HCT116 (cell line): ENCODE measurements at regions not wholly inside any gene's neighbourhood (a gene's known extent, or its start where the extent isn't known, plus 50 kb on each side); places are given as distances from the start of the nearest gene placed in this dataset.

Source experiments
- ATAC-seq: fragments of 200-7000 bp; cut with Tn5 transposase; 2 replicates; pipeline ENCODE4 v1.9.1; 2020; ENCODE audit warnings: mild to moderate bottlenecking, moderate library complexity
- BruUV-seq: library from RNA; stranded (reverse); fragments of 400-500 nt; replicated peaks from 2 replicates; lab custom pipeline; 2021; lab: Mats Ljungman, UMichigan
- CTCF ChIA-PET: fragments of 300-600 bp; sonication (Branson Sonifier 250); formaldehyde crosslinking; loops from one replicate; lab custom pipeline; 2021; ENCODE audit warnings: antibody characterized with exemption; lab: Charles Lee
- POLR2A ChIA-PET: fragments of 300-600, 350-600 bp; sonication (Branson Sonifier 250); formaldehyde crosslinking; loops from one replicate; lab custom pipeline; 2021; ENCODE audit warnings: antibody characterized with exemption; lab: Charles Lee
- RAD21 ChIA-PET, 2 experiments: fragments of 300-600 bp; sonication (Branson Sonifier 250); formaldehyde crosslinking; loops; one replicate each; lab custom pipeline; 2023; ENCODE audit warnings: low total read pairs in 2 of 2; ENCODE audit not compliant: uncharacterized antibody in 2 of 2, unreplicated experiment in 2 of 2, low non-redundant PET in 1 of 2; lab: Charles Lee
- DNase-seq: peaks from one replicate; pipeline ENCODE4 v3.0.0-alpha.2; 2010; ENCODE audit warnings: low read depth, low spot score
- H2AFZ ChIP-seq: fragments of 200-600 bp; shearing (Covaris generic), sonication (generic); 2 replicates; pipeline ENCODE4 v1.6.1; 2017; ENCODE audit warnings: low read depth, mixed run types, mixed read lengths, antibody characterized with exemption, low read length; ENCODE audit not compliant: poor library complexity, severe bottlenecking
- H3K27ac ChIP-seq: 2 replicates; pipeline ENCODE4 v1.5.1; 2012; ENCODE audit warnings: low read depth, low read length
- H3K27me3 ChIP-seq: fragments of 200-600 bp; sonication (generic); 2 replicates; pipeline ENCODE4 v1.6.1; 2016; ENCODE audit warnings: mixed run types, low read length, mixed read lengths; ENCODE audit not compliant: insufficient read depth
- H3K36me3 ChIP-seq, 2 experiments: fragments of 200-500 bp in 1 of 2; fragments of 200-600 bp in 1 of 2; sonication (Bioruptor generic) in 1 of 2; sonication (generic) in 1 of 2; 2 replicates each; pipeline versions ENCODE4 v1.5.1 to v1.6.1; 2014 to 2016; ENCODE audit warnings: low read length in 2 of 2, inconsistent platforms in 1 of 2, mixed read lengths in 1 of 2, mixed run types in 1 of 2; ENCODE audit not compliant: insufficient read depth in 2 of 2, control insufficient read depth in 1 of 2
- H3K4me1 ChIP-seq, 2 experiments: fragments of 200-600 bp in 1 of 2; sonication (generic) in 1 of 2; 2 replicates each; pipeline versions ENCODE4 v1.5.1 to v1.6.1; 2012 to 2017; ENCODE audit warnings: low read length in 2 of 2, inconsistent platforms in 1 of 2, mild to moderate bottlenecking in 1 of 2, mixed read lengths in 1 of 2, mixed run types in 1 of 2, moderate library complexity in 1 of 2; ENCODE audit not compliant: insufficient read depth in 2 of 2, control insufficient read depth in 1 of 2
- H3K4me2 ChIP-seq: fragments of 200-600 bp; sonication (generic); 2 replicates; pipeline ENCODE4 v1.6.1; 2017; ENCODE audit warnings: mixed run types, low read length, mixed read lengths
- H3K4me3 ChIP-seq, 2 experiments: fragments of 200-600 bp in 1 of 2; sonication (generic) in 1 of 2; replicated peaks in 1 of 2; 2 replicates each; pipeline ENCODE4 v1.5.1; 2011 to 2016; ENCODE audit warnings: low read length in 2 of 2, control low read depth in 1 of 2, low read depth in 1 of 2, mild to moderate bottlenecking in 1 of 2, mixed read lengths in 1 of 2, mixed run types in 1 of 2
- H3K79me2 ChIP-seq: fragments of 200-600 bp; sonication (generic); 2 replicates; pipeline ENCODE4 v1.6.1; 2017; ENCODE audit warnings: mild to moderate bottlenecking, mixed run types, low read length, moderate library complexity, mixed read lengths; ENCODE audit not compliant: insufficient read depth
- H3K9ac ChIP-seq: fragments of 200-600 bp; sonication (generic); 2 replicates; pipeline ENCODE4 v1.6.1; 2016; ENCODE audit warnings: low read length, mixed read lengths
- H3K9me2 ChIP-seq: fragments of 200-600 bp; sonication (generic), shearing (Covaris generic); 2 replicates; pipeline ENCODE4 v1.6.1; 2017; ENCODE audit warnings: mixed run types, mild to moderate bottlenecking, moderate library complexity; ENCODE audit not compliant: insufficient read depth
- H3K9me3 ChIP-seq, 2 experiments: fragments of 200-500 bp in 1 of 2; fragments of 200-600 bp in 1 of 2; sonication (Bioruptor generic) in 1 of 2; sonication (generic) in 1 of 2; 2 replicates each; pipeline ENCODE4 v1.6.1; 2014 to 2017; ENCODE audit warnings: low read length in 2 of 2, mixed read lengths in 2 of 2, inconsistent platforms in 1 of 2, low read depth in 1 of 2, mild to moderate bottlenecking in 1 of 2, mixed run types in 1 of 2, moderate library complexity in 1 of 2; ENCODE audit not compliant: control insufficient read depth in 1 of 2, insufficient read depth in 1 of 2
- H4K20me1 ChIP-seq: fragments of 200-600 bp; sonication (generic), shearing (Covaris generic); 2 replicates; pipeline ENCODE4 v1.6.1; 2017; ENCODE audit warnings: mixed run types, mild to moderate bottlenecking, moderate library complexity; ENCODE audit not compliant: insufficient read depth
- CBX3 ChIP-seq: IDR thresholded peaks from 2 replicates; pipeline ENCODE4 v1.6.1; 2012; ENCODE audit warnings: low read depth
- CEBPB ChIP-seq: IDR thresholded peaks from 2 replicates; pipeline ENCODE4 v1.6.1; 2012; ENCODE audit warnings: low read depth
- EZH2 ChIP-seq: fragments of 200-600 bp; sonication (generic); IDR thresholded peaks from 2 replicates; pipeline ENCODE4 v1.6.1; 2017; ENCODE audit warnings: antibody characterized with exemption, mixed run types
- EZH2phosphoT487 ChIP-seq: fragments of 200-600 bp; IDR thresholded peaks from 2 replicates; pipeline ENCODE4 v1.6.1; 2018; ENCODE audit warnings: antibody characterized with exemption, borderline replicate concordance
- FOSL1 ChIP-seq: IDR thresholded peaks from 2 replicates; pipeline ENCODE4 v1.6.1; 2012; ENCODE audit warnings: low read depth
- JUND ChIP-seq: IDR thresholded peaks from 2 replicates; pipeline ENCODE4 v1.6.1; 2012
- POLR2A ChIP-seq: IDR thresholded peaks from 2 replicates; pipeline ENCODE4 v1.7.0; 2011; ENCODE audit warnings: borderline replicate concordance; ENCODE audit not compliant: insufficient read depth, insufficient read length; ENCODE audit errors: extremely low read depth
- RAD21 ChIP-seq: IDR thresholded peaks from 2 replicates; pipeline ENCODE4 v1.6.1; 2012; ENCODE audit warnings: low read depth, mild to moderate bottlenecking
- SP1 ChIP-seq: IDR thresholded peaks from 2 replicates; pipeline ENCODE4 v1.6.1; 2012; ENCODE audit warnings: low read depth
- SRF ChIP-seq: IDR thresholded peaks from 2 replicates; pipeline ENCODE4 v1.6.1; 2012; ENCODE audit warnings: low read depth
- TCF7L2 ChIP-seq: IDR thresholded peaks from 2 replicates; pipeline ENCODE4 v1.7.0; 2011; ENCODE audit warnings: borderline replicate concordance, inconsistent platforms; ENCODE audit not compliant: insufficient read depth, insufficient read length; ENCODE audit errors: extremely low read depth
- YY1 ChIP-seq: IDR thresholded peaks from 2 replicates; pipeline ENCODE4 v1.6.1; 2011; ENCODE audit warnings: low read length, low read depth, moderate library complexity, mild to moderate bottlenecking; ENCODE audit not compliant: insufficient replicate concordance; ENCODE audit errors: extremely low read depth
- ZFX ChIP-seq: fragments of 450-650 bp; IDR thresholded peaks from 2 replicates; pipeline ENCODE4 v1.6.1; 2017
- ZNF274 ChIP-seq: fragments of 200-500 bp; sonication (Bioruptor generic); IDR thresholded peaks from 2 replicates; pipeline ENCODE4 v1.6.1; 2014; ENCODE audit warnings: mild to moderate bottlenecking, low read depth, low read length, inconsistent platforms
- intact Hi-C: fragments of 100-400 bp; cut with micrococcal nuclease; formaldehyde crosslinking; loops from 2 replicates; pipeline ENCODE4 v1.10.0; 2022
- TF ChIP-seq, protein P1 (sequence below): IDR thresholded peaks from 2 replicates; pipeline ENCODE4 v1.6.1; 2012; ENCODE audit warnings: low read depth
- TF ChIP-seq, protein P2 (sequence below): IDR thresholded peaks from 2 replicates; pipeline ENCODE4 v1.6.1; 2012

DNA sequence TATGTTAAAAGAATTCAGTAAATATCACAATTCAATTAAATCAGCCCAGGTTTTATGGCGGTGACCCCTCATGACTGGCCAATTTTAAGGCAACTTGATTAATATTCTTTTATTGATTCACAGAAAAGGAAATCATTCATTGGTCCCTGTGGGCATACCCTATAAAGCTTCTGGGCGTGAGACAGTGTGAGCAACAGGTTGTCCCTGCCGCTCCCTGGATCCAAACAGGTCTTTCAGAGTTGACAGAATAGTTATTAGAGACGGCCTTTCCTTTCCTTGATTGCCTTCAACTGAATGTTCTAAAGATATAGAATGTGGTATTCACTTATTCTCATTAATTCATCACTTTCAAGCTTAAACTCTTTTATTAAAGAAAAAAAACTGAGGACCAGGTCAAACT is 433.9 kb downstream of the KCNJ2 start:
- Histone ChIP-seq H3K27ac (no peak overlapping the region), H3K9me3 (no peaks in the 10 kb centered on the region), H3K4me3 (no peak overlapping the region), H3K9ac (no peak overlapping the region), H4K20me1 (no peaks in the 10 kb centered on the region), H3K9me2 (no peaks in the 10 kb centered on the region), H3K79me2 (no peaks in the 10 kb centered on the region), H3K4me1 (peaks cover 0 to 4% of the 10 kb centered on the region in 2 experiments; a peak in 2 of 4 replicates), H3K27me3 (no peaks in the 10 kb centered on the region), H2AFZ (no peak overlapping the region), H3K4me2 (no peak overlapping the region), H3K36me3 (no peaks in the 10 kb centered on the region)
- DNase-seq (no peak), ATAC-seq (no peak)
- CTCF ChIA-PET, result interaction anchor here (1.4 kb wide), 1 partner anchor 996 kb away, joined by 4 read pairs; no protein-coding TSS in a partner anchor
- RAD21 ChIA-PET, result no interaction called here
- POLR2A ChIA-PET, result no interaction called here
- no TSS peak for BruUV-seq
- intact Hi-C loops, result no loop called here
- no peak for TF ChIP-seq POLR2A
- TF ChIP-seq SRF, result no peak
- no peak for TF ChIP-seq CEBPB
- no peak for TF ChIP-seq SP1
- TF ChIP-seq RAD21, result no peak
- no peak for TF ChIP-seq JUND
- TF ChIP-seq TCF7L2, result no peak
- no peak for TF ChIP-seq EZH2phosphoT487
- TF ChIP-seq, protein P1, sequence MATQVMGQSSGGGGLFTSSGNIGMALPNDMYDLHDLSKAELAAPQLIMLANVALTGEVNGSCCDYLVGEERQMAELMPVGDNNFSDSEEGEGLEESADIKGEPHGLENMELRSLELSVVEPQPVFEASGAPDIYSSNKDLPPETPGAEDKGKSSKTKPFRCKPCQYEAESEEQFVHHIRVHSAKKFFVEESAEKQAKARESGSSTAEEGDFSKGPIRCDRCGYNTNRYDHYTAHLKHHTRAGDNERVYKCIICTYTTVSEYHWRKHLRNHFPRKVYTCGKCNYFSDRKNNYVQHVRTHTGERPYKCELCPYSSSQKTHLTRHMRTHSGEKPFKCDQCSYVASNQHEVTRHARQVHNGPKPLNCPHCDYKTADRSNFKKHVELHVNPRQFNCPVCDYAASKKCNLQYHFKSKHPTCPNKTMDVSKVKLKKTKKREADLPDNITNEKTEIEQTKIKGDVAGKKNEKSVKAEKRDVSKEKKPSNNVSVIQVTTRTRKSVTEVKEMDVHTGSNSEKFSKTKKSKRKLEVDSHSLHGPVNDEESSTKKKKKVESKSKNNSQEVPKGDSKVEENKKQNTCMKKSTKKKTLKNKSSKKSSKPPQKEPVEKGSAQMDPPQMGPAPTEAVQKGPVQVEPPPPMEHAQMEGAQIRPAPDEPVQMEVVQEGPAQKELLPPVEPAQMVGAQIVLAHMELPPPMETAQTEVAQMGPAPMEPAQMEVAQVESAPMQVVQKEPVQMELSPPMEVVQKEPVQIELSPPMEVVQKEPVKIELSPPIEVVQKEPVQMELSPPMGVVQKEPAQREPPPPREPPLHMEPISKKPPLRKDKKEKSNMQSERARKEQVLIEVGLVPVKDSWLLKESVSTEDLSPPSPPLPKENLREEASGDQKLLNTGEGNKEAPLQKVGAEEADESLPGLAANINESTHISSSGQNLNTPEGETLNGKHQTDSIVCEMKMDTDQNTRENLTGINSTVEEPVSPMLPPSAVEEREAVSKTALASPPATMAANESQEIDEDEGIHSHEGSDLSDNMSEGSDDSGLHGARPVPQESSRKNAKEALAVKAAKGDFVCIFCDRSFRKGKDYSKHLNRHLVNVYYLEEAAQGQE, result no peak
- TF ChIP-seq, protein P2, sequence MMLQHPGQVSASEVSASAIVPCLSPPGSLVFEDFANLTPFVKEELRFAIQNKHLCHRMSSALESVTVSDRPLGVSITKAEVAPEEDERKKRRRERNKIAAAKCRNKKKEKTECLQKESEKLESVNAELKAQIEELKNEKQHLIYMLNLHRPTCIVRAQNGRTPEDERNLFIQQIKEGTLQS, result no peak
- TF ChIP-seq EZH2, result no peak
- no peak for TF ChIP-seq CBX3
- TF ChIP-seq FOSL1, result no peak
- no peak for TF ChIP-seq ZFX
- no peak for TF ChIP-seq ZNF274
- no peak for TF ChIP-seq YY1
